ENCODE measurements at regions not wholly inside any gene's neighbourhood (a gene's known extent, or its start where the extent isn't known, plus 50 kb on each side); places are given as distances from the start of the nearest gene placed in this dataset.
"Not testable (repeated sequence)": the region's sequence is repeated elsewhere in the genome, so short reads cannot be mapped to it uniquely, and the experiment has no call there.

GRCh38 chr4:115190529-115190928 is 77.1 kb upstream of the NDST4 start:
- no peaks in the 10 kb centered on the region for H3K27me3 ChIP-seq (ENCODE audit: low read length)
- TF ChIP-seq EZH2phosphoT487 (IDR thresholded peaks at IDR 0.05; ENCODE audit: borderline replicate concordance, low read length) (no peak), EZH2 (IDR thresholded peaks at IDR 0.05; ENCODE audit: low read length, unreplicated experiment) (no peak), CTCF (conservative IDR thresholded peaks at IDR 0.05; ENCODE audit: low read depth, low read length) (no peak)
- no peaks in the 10 kb centered on the region for H3K4me1 ChIP-seq (ENCODE audit: insufficient read depth, low read length)
- BruUV-seq (replicated peaks) = no TSS peak
- ChIA-PET POLR2A (ENCODE audit: unreplicated experiment) (no interaction called here), CTCF (no interaction called here)
- ATAC-seq (no peak), DNase-seq (no peak)
- H2AFZ ChIP-seq (ENCODE audit: low read length) = no peak overlapping the region
- H4K20me1 ChIP-seq (ENCODE audit: low read length) = no peaks in the 10 kb centered on the region
- H3K9ac ChIP-seq (ENCODE audit: low read length) = no peak overlapping the region
- intact Hi-C loops (cut with micrococcal nuclease) = no loop called here
- no peaks in the 10 kb centered on the region for H3K9me2 ChIP-seq (replicated peaks; ENCODE audit: low read length)
- no peak overlapping the region for H3K4me2 ChIP-seq (ENCODE audit: low read length)
- no peaks in the 10 kb centered on the region for H3F3A ChIP-seq (ENCODE audit: low read length, unreplicated experiment)
- H3K36me3 ChIP-seq (ENCODE audit: low read depth, low read length) = no peaks in the 10 kb centered on the region
- H3K9me3 ChIP-seq (ENCODE audit: low read length) = no peaks in the 10 kb centered on the region
- H3K79me2 ChIP-seq (ENCODE audit: low read length) = no peaks in the 10 kb centered on the region
- no peak overlapping the region for H3K4me3 ChIP-seq (ENCODE audit: low read length)
- no peak overlapping the region for H3K27ac ChIP-seq (ENCODE audit: low read length)

- Histone ChIP-seq H3K79me2 (ENCODE audit: low read length) (no peaks in the 10 kb centered on the region), H3K27me3 (ENCODE audit: low read length) (no peaks in the 10 kb centered on the region), H3K4me1 (ENCODE audit: insufficient read depth, low read length) (no peaks in the 10 kb centered on the region), H3K9ac (ENCODE audit: low read length) (no peak overlapping the region), H3K27ac (ENCODE audit: low read length) (no peak overlapping the region), H3K4me2 (ENCODE audit: low read length) (no peak overlapping the region), H2AFZ (ENCODE audit: low read length) (no peak overlapping the region), H3K36me3 (ENCODE audit: low read depth, low read length) (no peaks in the 10 kb centered on the region), H3K9me3 (ENCODE audit: low read length) (no peaks in the 10 kb centered on the region), H3K4me3 (ENCODE audit: low read length) (no peak overlapping the region), H4K20me1 (ENCODE audit: low read length) (no peaks in the 10 kb centered on the region), H3K9me2 (replicated peaks; ENCODE audit: low read length) (no peaks in the 10 kb centered on the region), H3F3A (ENCODE audit: low read length, unreplicated experiment) (no peaks in the 10 kb centered on the region)
- POLR2A ChIA-PET (ENCODE audit: unreplicated experiment) = no interaction called here
- no TSS peak for BruUV-seq (replicated peaks)
- no peak for DNase-seq
- CTCF ChIA-PET = no interaction called here
- ATAC-seq = no peak
- intact Hi-C loops (cut with micrococcal nuclease) = no loop called here
- TF ChIP-seq EZH2 (IDR thresholded peaks at IDR 0.05; ENCODE audit: low read length, unreplicated experiment) (no peak), EZH2phosphoT487 (IDR thresholded peaks at IDR 0.05; ENCODE audit: borderline replicate concordance, low read length) (no peak), CTCF (conservative IDR thresholded peaks at IDR 0.05; ENCODE audit: low read depth, low read length) (no peak)
These were observed 73.7 kb upstream of the NDST4 start for GRCh38 chr4:115187136-115187535.

GRCh38 chr4:115179438-115180062 is 66.1 kb upstream of the NDST4 start:
- BruUV-seq (replicated peaks); H3K79me2 ChIP-seq (ENCODE audit: low read length); intact Hi-C loops (cut with micrococcal nuclease); H3K9ac ChIP-seq (ENCODE audit: low read length); ATAC-seq; H4K20me1 ChIP-seq (ENCODE audit: low read length); H3K9me3 ChIP-seq (ENCODE audit: low read length); CTCF ChIA-PET; H3K4me3 ChIP-seq (ENCODE audit: low read length); H3K9me2 ChIP-seq (replicated peaks; ENCODE audit: low read length); H3K36me3 ChIP-seq (ENCODE audit: low read depth, low read length); H3F3A ChIP-seq (ENCODE audit: low read length, unreplicated experiment); H2AFZ ChIP-seq (ENCODE audit: low read length); H3K4me2 ChIP-seq (ENCODE audit: low read length); H3K27me3 ChIP-seq (ENCODE audit: low read length); H3K27ac ChIP-seq (ENCODE audit: low read length); DNase-seq; POLR2A ChIA-PET (ENCODE audit: unreplicated experiment); H3K4me1 ChIP-seq (ENCODE audit: insufficient read depth, low read length): not testable (repeated sequence)

GRCh38 chr4:115178687-115179086 is 65.3 kb upstream of the NDST4 start:
- H4K20me1 ChIP-seq (ENCODE audit: low read length); H3K9me2 ChIP-seq (replicated peaks; ENCODE audit: low read length); H3K9ac ChIP-seq (ENCODE audit: low read length); BruUV-seq (replicated peaks); H3K36me3 ChIP-seq (ENCODE audit: low read depth, low read length); H3K27ac ChIP-seq (ENCODE audit: low read length); intact Hi-C loops (cut with micrococcal nuclease); H3K9me3 ChIP-seq (ENCODE audit: low read length); H3K4me3 ChIP-seq (ENCODE audit: low read length); H3K4me2 ChIP-seq (ENCODE audit: low read length); H3K4me1 ChIP-seq (ENCODE audit: insufficient read depth, low read length); H2AFZ ChIP-seq (ENCODE audit: low read length); POLR2A ChIA-PET (ENCODE audit: unreplicated experiment); CTCF ChIA-PET; H3K79me2 ChIP-seq (ENCODE audit: low read length); H3K27me3 ChIP-seq (ENCODE audit: low read length); H3F3A ChIP-seq (ENCODE audit: low read length, unreplicated experiment); DNase-seq; ATAC-seq: not testable (repeated sequence)

Data from PC-3 (cell line).